ENCODE measurements at regions not wholly inside any gene's neighbourhood (a gene's known extent, or its start where the extent isn't known, plus 50 kb on each side); places are given as distances from the start of the nearest gene placed in this dataset.

DNA sequence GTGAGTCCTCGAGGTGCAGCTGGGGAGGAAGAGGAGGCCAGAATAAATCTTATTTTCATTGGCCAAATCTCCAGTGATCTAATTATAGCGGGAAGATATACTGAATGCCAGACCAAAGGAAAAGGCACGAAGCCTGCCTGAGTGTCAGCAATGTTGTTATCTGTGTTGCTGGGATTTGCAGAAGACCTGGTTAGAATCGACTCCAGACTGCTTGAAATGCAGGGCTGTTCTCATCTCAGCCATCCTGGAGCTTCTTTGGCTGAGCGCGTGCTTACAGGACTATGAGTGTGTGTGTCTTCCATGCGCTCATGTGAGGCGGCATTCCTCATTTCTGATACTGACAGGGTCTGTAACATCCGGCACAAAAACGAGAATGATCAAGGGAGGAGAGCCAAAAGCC is 81.2 kb downstream of the TSN start (continued):
- TF ChIP-seq ZSCAN4 (tag by site-specific recombination; IDR thresholded peaks at IDR 0.05) (no peak), ZNF350 (tag by site-specific recombination; IDR thresholded peaks at IDR 0.05) (no peak), WT1 (tag by site-specific recombination; IDR thresholded peaks at IDR 0.05) (no peak)
- TF ChIP-seq, protein P1, sequence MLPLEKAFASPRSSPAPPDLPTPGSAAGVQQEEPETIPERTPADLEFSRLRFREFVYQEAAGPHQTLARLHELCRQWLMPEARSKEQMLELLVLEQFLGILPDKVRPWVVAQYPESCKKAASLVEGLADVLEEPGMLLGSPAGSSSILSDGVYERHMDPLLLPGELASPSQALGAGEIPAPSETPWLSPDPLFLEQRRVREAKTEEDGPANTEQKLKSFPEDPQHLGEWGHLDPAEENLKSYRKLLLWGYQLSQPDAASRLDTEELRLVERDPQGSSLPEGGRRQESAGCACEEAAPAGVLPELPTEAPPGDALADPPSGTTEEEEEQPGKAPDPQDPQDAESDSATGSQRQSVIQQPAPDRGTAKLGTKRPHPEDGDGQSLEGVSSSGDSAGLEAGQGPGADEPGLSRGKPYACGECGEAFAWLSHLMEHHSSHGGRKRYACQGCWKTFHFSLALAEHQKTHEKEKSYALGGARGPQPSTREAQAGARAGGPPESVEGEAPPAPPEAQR (tag by site-specific recombination; IDR thresholded peaks at IDR 0.05) = no peak

GRCh38 chr2:121837591-121837990 is 82.1 kb downstream of the TSN start:
- TF ChIP-seq HIC1 (tag by site-specific recombination; IDR thresholded peaks at IDR 0.05) = no peak
- TF ChIP-seq, protein P2, sequence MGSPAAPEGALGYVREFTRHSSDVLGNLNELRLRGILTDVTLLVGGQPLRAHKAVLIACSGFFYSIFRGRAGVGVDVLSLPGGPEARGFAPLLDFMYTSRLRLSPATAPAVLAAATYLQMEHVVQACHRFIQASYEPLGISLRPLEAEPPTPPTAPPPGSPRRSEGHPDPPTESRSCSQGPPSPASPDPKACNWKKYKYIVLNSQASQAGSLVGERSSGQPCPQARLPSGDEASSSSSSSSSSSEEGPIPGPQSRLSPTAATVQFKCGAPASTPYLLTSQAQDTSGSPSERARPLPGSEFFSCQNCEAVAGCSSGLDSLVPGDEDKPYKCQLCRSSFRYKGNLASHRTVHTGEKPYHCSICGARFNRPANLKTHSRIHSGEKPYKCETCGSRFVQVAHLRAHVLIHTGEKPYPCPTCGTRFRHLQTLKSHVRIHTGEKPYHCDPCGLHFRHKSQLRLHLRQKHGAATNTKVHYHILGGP (tag by site-specific recombination; IDR thresholded peaks at IDR 0.05) = no peak
- TF ChIP-seq REPIN1 (tag by site-specific recombination; IDR thresholded peaks at IDR 0.05; ENCODE audit: low read depth) = no peak
- TF ChIP-seq GLIS2 (tag by site-specific recombination; IDR thresholded peaks at IDR 0.05) = no peak
- TF ChIP-seq SCRT1 (tag by site-specific recombination; IDR thresholded peaks at IDR 0.05; ENCODE audit: borderline replicate concordance) = no peak
- no peak for TF ChIP-seq ZNF600 (tag by site-specific recombination; IDR thresholded peaks at IDR 0.05)
- TF ChIP-seq, protein P3, sequence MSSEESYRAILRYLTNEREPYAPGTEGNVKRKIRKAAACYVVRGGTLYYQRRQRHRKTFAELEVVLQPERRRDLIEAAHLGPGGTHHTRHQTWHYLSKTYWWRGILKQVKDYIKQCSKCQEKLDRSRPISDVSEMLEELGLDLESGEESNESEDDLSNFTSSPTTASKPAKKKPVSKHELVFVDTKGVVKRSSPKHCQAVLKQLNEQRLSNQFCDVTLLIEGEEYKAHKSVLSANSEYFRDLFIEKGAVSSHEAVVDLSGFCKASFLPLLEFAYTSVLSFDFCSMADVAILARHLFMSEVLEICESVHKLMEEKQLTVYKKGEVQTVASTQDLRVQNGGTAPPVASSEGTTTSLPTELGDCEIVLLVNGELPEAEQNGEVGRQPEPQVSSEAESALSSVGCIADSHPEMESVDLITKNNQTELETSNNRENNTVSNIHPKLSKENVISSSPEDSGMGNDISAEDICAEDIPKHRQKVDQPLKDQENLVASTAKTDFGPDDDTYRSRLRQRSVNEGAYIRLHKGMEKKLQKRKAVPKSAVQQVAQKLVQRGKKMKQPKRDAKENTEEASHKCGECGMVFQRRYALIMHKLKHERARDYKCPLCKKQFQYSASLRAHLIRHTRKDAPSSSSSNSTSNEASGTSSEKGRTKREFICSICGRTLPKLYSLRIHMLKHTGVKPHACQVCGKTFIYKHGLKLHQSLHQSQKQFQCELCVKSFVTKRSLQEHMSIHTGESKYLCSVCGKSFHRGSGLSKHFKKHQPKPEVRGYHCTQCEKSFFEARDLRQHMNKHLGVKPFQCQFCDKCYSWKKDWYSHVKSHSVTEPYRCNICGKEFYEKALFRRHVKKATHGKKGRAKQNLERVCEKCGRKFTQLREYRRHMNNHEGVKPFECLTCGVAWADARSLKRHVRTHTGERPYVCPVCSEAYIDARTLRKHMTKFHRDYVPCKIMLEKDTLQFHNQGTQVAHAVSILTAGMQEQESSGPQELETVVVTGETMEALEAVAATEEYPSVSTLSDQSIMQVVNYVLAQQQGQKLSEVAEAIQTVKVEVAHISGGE (tag by site-specific recombination; conservative IDR thresholded peaks at IDR 0.05; ENCODE audit: low read depth) = no peak
- H3K27ac ChIP-seq (ENCODE audit: extremely low read depth, low read depth, low read length) = no peak overlapping the region
- H3K9me3 ChIP-seq (ENCODE audit: control insufficient read depth, insufficient read depth, low read depth, low read length) = peaks cover 2% of the 10 kb centered on the region; the same call in 1 of the 2 replicates
- CTCF ChIA-PET = no interaction called here
- H3K36me3 ChIP-seq (ENCODE audit: control insufficient read depth in 2 of 2, insufficient read depth in 1 of 2, low read length in 2 of 2) = no peaks in the 10 kb centered on the region
- H3K4me3 ChIP-seq (ENCODE audit: low read depth, low read length) = no peak overlapping the region
- H3K4me1 ChIP-seq (ENCODE audit: control insufficient read depth, insufficient read depth, low read length) = no peaks in the 10 kb centered on the region
- POLR2A ChIA-PET = no interaction called here

- POLR2A ChIA-PET = no interaction called here
These were observed 83.1 kb downstream of the TSN start for GRCh38 chr2:121838551-121838950.

More at GRCh38 chr2:121838551-121838950, 83.1 kb downstream of the TSN start:
- H3K4me3 ChIP-seq (ENCODE audit: low read depth, low read length) = no peak overlapping the region
- peaks cover 2% of the 10 kb centered on the region; the same call in 1 of the 2 replicates for H3K9me3 ChIP-seq (ENCODE audit: control insufficient read depth, insufficient read depth, low read depth, low read length)
- CTCF ChIA-PET = interaction anchor here (0.6 to 1.3 kb wide), 2 partner anchors 30 to 41 kb away, joined by 3 to 4 read pairs; no protein-coding TSS in a partner anchor
- TF ChIP-seq ZNF660 (tag by site-specific recombination; IDR thresholded peaks at IDR 0.05) (no peak), ZEB2 (tag by site-specific recombination; IDR thresholded peaks at IDR 0.05) (no peak), ZNF335 (tag by site-specific recombination; conservative IDR thresholded peaks at IDR 0.05) (no peak)
- H3K36me3 ChIP-seq (ENCODE audit: control insufficient read depth in 2 of 2, insufficient read depth in 1 of 2, low read length in 2 of 2) = no peaks in the 10 kb centered on the region
- no peak overlapping the region for H3K27ac ChIP-seq (ENCODE audit: extremely low read depth, low read depth, low read length)
- H3K4me1 ChIP-seq (ENCODE audit: control insufficient read depth, insufficient read depth, low read length) = no peaks in the 10 kb centered on the region
